Muscle layer of duodenum (tissue), 2 donors: ENCODE measurements at regions not wholly inside any gene's neighbourhood (a gene's known extent, or its start where the extent isn't known, plus 50 kb on each side); places are given as distances from the start of the nearest gene placed in this dataset.

ENCODE experiments used
- H3K27ac ChIP-seq: one replicate; pipeline ENCODE4 v1.7.0; 2013; ENCODE audit warnings: mild to moderate bottlenecking, low read length
- H3K27me3 ChIP-seq: one replicate; pipeline ENCODE4 v1.7.0; 2013; ENCODE audit warnings: low read depth, mild to moderate bottlenecking, control low read depth, low read length
- H3K36me3 ChIP-seq, 2 donors: one replicate each; pipeline ENCODE4 v1.7.0; 2013; ENCODE audit warnings: low read length in 2 of 2, control low read depth in 1 of 2, mild to moderate bottlenecking in 1 of 2; ENCODE audit not compliant: insufficient read depth in 2 of 2, control insufficient read depth in 1 of 2
- H3K4me1 ChIP-seq, 2 donors: one replicate each; pipeline ENCODE4 v1.7.0; 2013; ENCODE audit warnings: low read length in 2 of 2, mild to moderate bottlenecking in 2 of 2, control low read depth in 1 of 2, moderate library complexity in 1 of 2; ENCODE audit not compliant: insufficient read depth in 2 of 2, control insufficient read depth in 1 of 2
- H3K4me3 ChIP-seq, 2 donors: one replicate each; pipeline ENCODE4 v1.7.0; 2013; ENCODE audit warnings: low read length in 2 of 2, low read depth in 1 of 2, mild to moderate bottlenecking in 1 of 2
- H3K9me3 ChIP-seq, 2 donors: one replicate each; pipeline ENCODE4 v1.7.0; 2013; ENCODE audit warnings: low read length in 2 of 2, control low read depth in 1 of 2, mild to moderate bottlenecking in 1 of 2; ENCODE audit not compliant: control insufficient read depth in 1 of 2
- donor health status: healthy.

DNA sequence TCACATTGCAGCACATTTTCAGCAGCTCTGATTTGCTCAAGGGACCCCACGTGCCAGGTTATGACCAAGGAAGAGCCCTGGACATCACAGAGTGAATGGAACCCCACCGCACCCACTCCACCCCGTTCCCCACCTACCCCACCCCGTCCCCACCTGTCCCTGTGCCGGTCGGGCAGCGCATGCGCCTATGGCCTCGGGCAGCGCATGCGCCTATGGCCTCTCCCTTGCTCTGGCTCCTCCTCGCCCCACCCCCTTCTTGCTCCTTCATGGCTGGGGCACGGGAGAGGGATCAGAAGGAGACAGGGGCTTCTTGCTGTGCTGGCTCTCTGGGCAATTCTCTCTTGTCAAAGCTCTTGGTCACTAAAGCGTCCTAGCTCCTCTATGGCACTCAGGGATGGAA is 371.8 kb upstream of the HS6ST1 start:
- Histone ChIP-seq H3K4me3 (no peak overlapping the region), H3K9me3 (no peaks in the 10 kb centered on the region), H3K36me3 (no peaks in the 10 kb centered on the region), H3K4me1 (no peaks in the 10 kb centered on the region), H3K27ac (no peak overlapping the region), H3K27me3 (no peaks in the 10 kb centered on the region)

DNA sequence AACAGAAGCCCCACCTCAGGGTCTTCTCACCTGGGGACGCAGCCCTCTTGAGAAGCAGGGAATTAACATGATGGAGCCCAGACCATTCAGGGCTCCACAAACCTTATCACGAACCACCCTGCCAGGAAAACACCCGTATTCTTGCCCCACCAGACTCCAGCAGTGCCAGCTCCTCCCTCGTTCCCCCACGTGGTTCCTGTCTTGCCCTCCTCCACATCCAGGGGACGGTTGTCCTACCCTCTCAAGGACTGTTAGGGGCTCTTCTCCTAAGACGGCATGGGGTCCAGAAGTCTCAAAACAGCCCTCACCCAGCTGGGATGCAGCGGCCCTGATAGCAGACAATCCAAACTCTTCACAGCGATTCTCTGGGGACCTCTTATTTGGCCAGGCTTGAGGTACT is 372.2 kb upstream of the HS6ST1 start:
- Histone ChIP-seq H3K9me3 (no peaks in the 10 kb centered on the region), H3K4me3 (no peak overlapping the region), H3K4me1 (no peaks in the 10 kb centered on the region), H3K36me3 (no peaks in the 10 kb centered on the region), H3K27me3 (no peaks in the 10 kb centered on the region), H3K27ac (no peak overlapping the region)

DNA sequence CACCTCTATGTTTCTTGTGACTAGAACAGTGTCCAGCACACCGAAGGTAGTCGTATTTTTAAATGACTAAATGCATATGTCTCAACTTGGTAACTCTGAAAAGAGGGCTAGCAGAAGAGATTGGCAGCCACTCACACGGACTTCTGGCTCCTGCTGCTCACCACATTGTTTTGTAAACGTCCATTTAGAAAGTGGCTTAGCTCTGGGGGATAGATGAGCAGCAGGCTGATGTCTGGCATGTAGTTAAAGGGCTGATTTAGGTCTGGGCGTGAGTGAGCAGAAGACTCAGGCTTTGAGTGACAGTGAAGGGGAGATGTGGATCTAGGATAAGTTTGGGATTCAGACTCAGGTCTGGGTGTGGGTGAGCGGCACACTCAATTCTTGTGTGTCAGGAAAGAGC is 372.9 kb upstream of the HS6ST1 start:
- no peak overlapping the region for H3K4me3 ChIP-seq
- no peaks in the 10 kb centered on the region for H3K4me1 ChIP-seq
- H3K9me3 ChIP-seq: no peaks in the 10 kb centered on the region
- no peaks in the 10 kb centered on the region for H3K36me3 ChIP-seq
- H3K27ac ChIP-seq: no peak overlapping the region
- no peaks in the 10 kb centered on the region for H3K27me3 ChIP-seq

DNA sequence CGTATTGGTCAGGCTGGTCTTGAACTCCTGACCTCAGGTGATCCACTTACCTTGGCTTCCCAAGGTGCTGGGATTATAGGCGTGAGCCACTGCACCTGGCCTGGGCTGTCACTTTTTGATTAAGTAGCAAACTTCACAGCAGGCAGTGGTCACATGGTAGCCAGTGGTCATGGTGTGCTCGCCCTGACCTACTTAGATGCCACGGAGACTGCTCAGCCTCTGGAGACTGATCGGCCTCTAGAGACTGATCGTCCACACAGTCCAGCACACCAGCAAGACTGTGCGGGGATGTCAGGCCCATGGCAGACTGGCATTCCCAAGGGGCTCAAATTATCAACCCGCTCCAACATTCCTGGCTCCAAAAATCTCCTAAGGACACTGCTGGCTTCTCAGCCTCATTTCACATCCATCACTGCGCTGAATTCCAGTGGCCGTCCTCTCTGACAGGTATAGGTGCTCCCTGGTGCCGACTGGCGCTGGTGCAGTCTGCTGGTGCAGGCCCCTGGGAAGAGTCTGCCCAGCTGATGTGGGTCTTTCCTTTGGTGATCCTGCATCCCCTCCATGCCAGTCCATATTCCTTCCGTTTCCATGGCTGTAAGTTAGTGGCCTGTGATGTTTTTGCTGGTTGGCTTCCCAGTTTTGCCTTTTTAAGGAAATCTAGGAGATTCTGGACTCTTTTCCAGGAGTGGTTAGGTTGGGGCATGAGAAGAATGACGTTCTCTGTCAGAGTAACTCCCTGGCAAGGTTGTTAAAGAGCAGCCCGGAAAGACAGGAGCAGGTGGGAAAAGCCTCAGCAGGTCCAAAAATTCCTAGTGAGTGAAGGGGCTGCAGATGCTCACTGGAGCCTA is 374.5 kb upstream of the HS6ST1 start:
- Histone ChIP-seq H3K27me3 (no peaks in the 10 kb centered on the region), H3K9me3 (no peaks in the 10 kb centered on the region), H3K27ac (no peak overlapping the region), H3K36me3 (no peaks in the 10 kb centered on the region), H3K4me3 (no peak overlapping the region), H3K4me1 (no peaks in the 10 kb centered on the region)

DNA sequence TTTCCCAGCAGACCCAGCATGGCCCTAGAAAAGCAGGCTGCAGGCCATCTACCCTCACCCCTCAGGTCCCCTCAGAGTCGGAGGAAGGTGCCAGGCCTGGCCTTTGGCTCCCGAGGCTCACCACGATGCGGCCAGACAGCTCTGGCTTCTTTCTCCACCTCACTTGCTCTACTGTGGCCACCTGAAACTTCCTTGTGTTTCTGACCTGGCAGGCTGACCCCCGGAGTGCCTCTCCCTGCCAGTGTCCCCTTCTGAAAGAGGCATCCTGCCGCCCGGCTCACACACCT is 375.0 kb upstream of the HS6ST1 start:
- H3K36me3 ChIP-seq: no peaks in the 10 kb centered on the region
- no peak overlapping the region for H3K27ac ChIP-seq
- H3K27me3 ChIP-seq: no peaks in the 10 kb centered on the region
- H3K9me3 ChIP-seq: no peaks in the 10 kb centered on the region
- H3K4me1 ChIP-seq: no peaks in the 10 kb centered on the region
- no peak overlapping the region for H3K4me3 ChIP-seq

DNA sequence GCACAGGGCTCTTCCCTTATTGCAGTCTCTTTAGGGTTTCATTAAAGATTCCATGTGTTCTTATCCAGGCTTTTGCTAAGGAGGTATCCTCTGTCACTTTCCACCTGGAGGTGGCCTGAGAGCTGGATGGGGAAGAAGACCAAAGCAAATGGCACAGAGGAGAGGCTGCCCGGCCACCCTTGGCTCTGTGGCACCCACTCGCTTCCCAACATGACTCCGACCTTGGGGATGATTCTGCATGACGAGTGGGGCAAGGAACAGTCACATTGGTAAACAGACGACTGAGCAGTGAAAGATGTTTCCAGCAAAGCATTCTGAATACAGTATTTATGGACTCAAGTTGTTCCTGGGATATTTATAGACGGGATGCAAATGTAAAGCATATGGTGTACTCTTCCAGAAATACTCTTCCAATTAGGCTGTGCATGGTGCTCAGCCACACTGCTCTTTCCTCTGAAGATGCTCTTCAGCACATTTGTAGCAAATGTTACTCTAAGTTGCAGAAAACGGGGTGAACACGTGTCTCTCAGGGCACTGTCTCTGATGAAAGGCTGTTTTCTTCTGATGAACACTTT is 377.1 kb upstream of the HS6ST1 start:
- Histone ChIP-seq H3K36me3 (no peaks in the 10 kb centered on the region), H3K4me3 (no peak overlapping the region), H3K27me3 (no peaks in the 10 kb centered on the region), H3K9me3 (no peaks in the 10 kb centered on the region), H3K4me1 (no peaks in the 10 kb centered on the region), H3K27ac (no peak overlapping the region)

DNA sequence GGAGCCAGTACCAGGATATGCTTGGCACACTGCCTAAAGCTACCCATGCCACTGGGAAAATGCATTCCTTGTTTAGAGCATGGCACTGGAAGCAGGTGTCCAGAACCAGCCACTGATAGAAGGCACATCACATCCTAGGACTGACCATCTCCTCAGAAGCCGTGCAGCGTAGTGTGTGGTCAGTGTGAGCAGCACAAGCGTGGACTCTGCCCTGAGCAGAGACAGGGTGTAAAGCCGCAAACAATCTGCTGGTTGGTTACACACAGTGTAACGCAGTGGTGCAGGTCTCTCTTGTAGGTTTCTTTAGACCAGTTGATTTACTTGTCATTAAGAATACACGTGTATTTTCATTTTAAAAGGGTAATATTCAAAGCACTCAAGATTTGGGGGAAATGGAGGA is 377.8 kb upstream of the HS6ST1 start:
- Histone ChIP-seq H3K27me3 (no peaks in the 10 kb centered on the region), H3K4me3 (no peak overlapping the region), H3K27ac (no peak overlapping the region), H3K36me3 (no peaks in the 10 kb centered on the region), H3K4me1 (no peaks in the 10 kb centered on the region), H3K9me3 (no peaks in the 10 kb centered on the region)

DNA sequence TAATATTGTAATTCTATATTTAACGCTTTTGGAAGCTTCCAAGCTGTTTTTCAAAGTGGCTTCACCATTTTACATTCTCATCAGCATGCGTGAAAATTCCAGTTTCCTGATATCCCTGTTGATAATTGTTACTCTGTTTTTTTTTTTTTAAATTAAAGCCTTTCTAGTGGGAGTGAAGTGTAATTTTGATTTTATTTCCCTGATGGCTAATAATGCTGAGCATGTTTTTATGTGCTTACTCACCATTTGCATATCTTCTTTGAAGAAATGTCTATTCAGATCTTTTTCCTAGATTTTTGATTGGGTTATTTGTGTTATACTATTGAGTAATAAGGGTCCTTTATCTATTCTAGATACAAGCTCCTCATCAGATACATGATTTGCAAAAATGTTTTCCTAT is 382.8 kb upstream of the HS6ST1 start:
- Histone ChIP-seq H3K4me3 (no peak overlapping the region), H3K4me1 (no peaks in the 10 kb centered on the region), H3K27ac (no peak overlapping the region), H3K36me3 (no peaks in the 10 kb centered on the region), H3K27me3 (no peaks in the 10 kb centered on the region), H3K9me3 (no peaks in the 10 kb centered on the region)

DNA sequence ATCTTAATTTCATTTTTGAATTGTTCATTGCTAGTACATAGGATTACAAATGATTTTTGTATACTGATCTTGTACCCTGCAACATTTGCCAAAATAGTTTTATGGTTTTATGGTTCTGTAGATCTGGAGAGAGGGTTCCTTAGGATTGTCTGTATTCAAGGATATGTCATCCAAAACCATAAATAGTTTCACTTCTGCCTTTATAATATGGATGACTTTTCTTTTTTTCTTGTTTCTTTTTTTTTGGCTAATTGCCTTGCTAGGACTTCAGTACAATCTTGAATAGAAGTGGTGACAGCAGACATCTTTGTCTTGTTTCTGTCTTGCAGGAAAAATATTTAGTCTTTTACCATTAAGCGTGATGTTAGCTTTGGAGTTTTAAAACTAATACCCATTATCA is 383.9 kb upstream of the HS6ST1 start:
- Histone ChIP-seq H3K9me3 (peaks cover 1 to 6% of the 10 kb centered on the region in 2 donors), H3K27me3 (no peaks in the 10 kb centered on the region), H3K4me1 (no peaks in the 10 kb centered on the region), H3K36me3 (no peaks in the 10 kb centered on the region), H3K4me3 (no peak overlapping the region), H3K27ac (no peak overlapping the region)

DNA sequence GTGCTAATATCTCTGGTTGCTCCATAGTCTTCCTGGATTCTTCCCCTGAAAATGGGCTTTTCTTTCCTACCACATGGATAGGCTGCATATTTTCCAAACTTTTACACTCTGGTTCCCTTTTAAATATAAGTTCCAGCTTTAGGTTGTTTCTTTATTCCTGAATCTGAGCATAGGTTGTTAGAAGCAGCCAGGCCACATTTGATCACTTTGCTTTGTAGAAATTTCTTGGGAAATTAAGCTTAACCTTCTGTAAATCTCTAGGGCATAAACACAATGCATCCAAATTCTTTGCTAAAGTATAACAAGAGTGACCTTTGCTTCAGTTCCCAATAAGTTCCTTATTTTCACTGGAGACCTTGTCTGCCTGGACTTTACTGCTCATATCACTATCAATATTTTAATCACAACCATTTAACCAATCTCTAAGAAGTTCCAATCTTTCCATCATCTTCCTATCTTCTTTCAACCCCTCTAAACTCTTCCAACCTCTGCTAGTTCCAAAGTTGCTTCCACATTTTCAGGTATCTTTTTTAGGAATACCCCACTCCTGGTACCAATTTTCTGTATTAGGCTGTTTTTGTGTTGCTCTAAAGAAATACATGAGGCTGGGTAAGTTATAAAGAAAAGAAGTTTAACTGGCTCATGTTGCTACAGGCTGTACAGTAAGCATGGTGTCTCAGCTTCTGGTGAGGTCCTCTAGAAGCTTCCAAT is 389.6 kb upstream of the HS6ST1 start:
- H3K4me1 ChIP-seq: no peaks in the 10 kb centered on the region
- H3K27me3 ChIP-seq: no peaks in the 10 kb centered on the region
- H3K36me3 ChIP-seq: no peaks in the 10 kb centered on the region
- peaks cover 8 to 23% of the 10 kb centered on the region in 2 donors for H3K9me3 ChIP-seq
- no peak overlapping the region for H3K27ac ChIP-seq
- peak overlapping the region in 1 of 2 donors; percentile 26 for H3K4me3 ChIP-seq

DNA sequence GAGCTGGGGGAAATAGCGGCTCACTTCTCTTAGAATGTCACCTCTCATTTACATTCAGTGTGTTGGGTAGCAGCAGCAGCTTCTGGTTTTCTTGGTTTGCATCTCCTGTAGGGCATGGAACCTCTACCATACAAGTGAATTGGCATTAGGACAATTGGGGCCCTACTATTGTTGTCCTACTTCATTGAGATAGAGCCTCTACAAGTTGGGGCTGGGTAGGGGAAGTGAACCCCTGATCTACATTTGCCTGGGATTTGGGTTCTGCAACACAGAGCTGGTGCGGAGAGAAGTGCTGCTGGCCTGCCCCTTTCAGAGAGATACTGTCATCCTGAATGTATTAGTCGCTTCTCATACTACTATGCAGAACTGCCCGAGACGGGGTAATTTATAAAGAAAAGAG is 391.6 kb upstream of the HS6ST1 start:
- Histone ChIP-seq H3K9me3 (peaks cover 8 to 23% of the 10 kb centered on the region in 2 donors), H3K4me3 (no peak overlapping the region), H3K27me3 (no peaks in the 10 kb centered on the region), H3K36me3 (no peaks in the 10 kb centered on the region), H3K27ac (no peak overlapping the region), H3K4me1 (no peaks in the 10 kb centered on the region)
